NCI-H2196 treated with DMSO at 0.1 percent for 48 hours (cell line): ENCODE measurements at regions not wholly inside any gene's neighbourhood (a gene's known extent, or its start where the extent isn't known, plus 50 kb on each side); places are given as distances from the start of the nearest gene placed in this dataset.

ENCODE experiments used
- DNase-seq: peaks from one replicate; lab custom pipeline; 2025; ENCODE audit not compliant: unreplicated experiment; lab: John Stamatoyannopoulos, UW

GRCh38 chr12:90333424-90333823, 621.6 kb downstream of the CCER1 start:
- no peak for DNase-seq

- no peak for DNase-seq
Measured at GRCh38 chr12:90331821-90332220, 623.2 kb downstream of the CCER1 start.

- no peak for DNase-seq
Measured at GRCh38 chr12:90331262-90331661, 622.6 kb upstream of the ATP2B1 start.

GRCh38 chr12:90327793-90328743, 619.4 kb upstream of the ATP2B1 start:
- no peak for DNase-seq

GRCh38 chr12:90323217-90323616, 614.6 kb upstream of the ATP2B1 start:
- DNase-seq = no peak

GRCh38 chr12:90322006-90322405, 613.4 kb upstream of the ATP2B1 start:
- no peak for DNase-seq

GRCh38 chr12:90321369-90321768, 612.7 kb upstream of the ATP2B1 start:
- DNase-seq = no peak

GRCh38 chr12:90311561-90311960, 602.9 kb upstream of the ATP2B1 start:
- DNase-seq = no peak

- no peak for DNase-seq
Measured at GRCh38 chr12:90305379-90305778, 596.7 kb upstream of the ATP2B1 start.

- no peak for DNase-seq
Measured at GRCh38 chr12:90304231-90304630, 595.6 kb upstream of the ATP2B1 start.

- DNase-seq = no peak
Measured at GRCh38 chr12:90303771-90304170, 595.1 kb upstream of the ATP2B1 start.

GRCh38 chr12:90301561-90302133, 593.0 kb upstream of the ATP2B1 start:
- no peak for DNase-seq

GRCh38 chr12:90301095-90301494, 592.5 kb upstream of the ATP2B1 start:
- DNase-seq = no peak

- DNase-seq = no peak
Measured at GRCh38 chr12:90299666-90300065, 591.0 kb upstream of the ATP2B1 start.

- no peak for DNase-seq
Measured at GRCh38 chr12:90299121-90299520, 590.5 kb upstream of the ATP2B1 start.

GRCh38 chr12:90298289-90298948, 589.8 kb upstream of the ATP2B1 start:
- DNase-seq = no peak

- no peak for DNase-seq
Measured at GRCh38 chr12:90295858-90296257, 587.2 kb upstream of the ATP2B1 start.

GRCh38 chr12:90292183-90292582, 583.5 kb upstream of the ATP2B1 start:
- DNase-seq = no peak

GRCh38 chr12:90290980-90291975, 582.6 kb upstream of the ATP2B1 start:
- DNase-seq = no peak

GRCh38 chr12:90287585-90287984, 578.9 kb upstream of the ATP2B1 start:
- DNase-seq = no peak
